Astrocyte of the cerebellum (primary cell): ENCODE measurements at regions not wholly inside any gene's neighbourhood (a gene's known extent, or its start where the extent isn't known, plus 50 kb on each side); places are given as distances from the start of the nearest gene placed in this dataset.

Experiments
- DNase-seq: peaks from one replicate; pipeline ENCODE4 v3.0.0-alpha.2; 2011; ENCODE audit warnings: low read depth
- H3K4me3 ChIP-seq: 2 replicates; pipeline ENCODE4 v1.5.1; 2011; ENCODE audit warnings: mild to moderate bottlenecking, low read depth, low read length, moderate library complexity
- in situ Hi-C: cut with HindIII; loops from 2 replicates; pipeline ENCODE4 v1.10.0; 2017; ENCODE audit warnings: low sequenced_read_pairs
- TF ChIP-seq, protein P1 (sequence below): IDR thresholded peaks from 2 replicates; pipeline ENCODE4 v1.5.1; 2012; ENCODE audit warnings: low read length, low read depth, moderate library complexity, mild to moderate bottlenecking; ENCODE audit errors: missing control alignments

DNA sequence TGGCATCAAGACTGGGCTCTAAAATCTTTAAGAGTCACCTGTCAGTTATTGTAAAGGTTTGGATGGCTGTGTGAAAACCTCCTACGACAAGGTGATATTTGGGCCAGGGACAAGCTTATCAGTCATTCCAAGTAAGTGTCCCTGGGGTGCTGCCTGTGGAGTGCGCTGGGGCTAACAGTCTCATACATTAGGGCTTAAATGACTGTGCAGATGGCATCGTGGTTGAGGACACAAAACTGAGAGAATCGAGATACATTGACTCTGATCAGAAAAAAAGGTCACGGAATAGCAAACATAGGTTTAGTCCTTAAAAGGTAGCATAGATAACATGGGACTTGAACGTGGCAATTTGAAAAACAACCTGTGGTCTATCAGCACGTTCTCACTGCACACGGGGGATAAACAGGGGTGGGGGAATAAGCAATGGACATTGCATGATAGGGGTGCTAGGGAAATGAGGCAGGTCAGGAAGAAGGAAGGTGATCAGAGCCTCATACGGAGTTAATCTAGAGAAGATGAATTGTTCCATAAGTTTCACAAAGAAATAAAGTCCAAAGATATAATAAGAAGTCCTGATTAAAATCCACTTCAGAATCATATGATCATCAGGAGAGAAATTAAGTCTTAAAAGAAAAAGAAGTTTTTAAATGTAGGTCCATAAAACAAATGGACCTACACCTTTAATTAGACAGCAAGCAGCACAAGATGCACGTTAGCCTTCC is 100.3 kb downstream of the DAD1 start:
- TF ChIP-seq, protein P1, sequence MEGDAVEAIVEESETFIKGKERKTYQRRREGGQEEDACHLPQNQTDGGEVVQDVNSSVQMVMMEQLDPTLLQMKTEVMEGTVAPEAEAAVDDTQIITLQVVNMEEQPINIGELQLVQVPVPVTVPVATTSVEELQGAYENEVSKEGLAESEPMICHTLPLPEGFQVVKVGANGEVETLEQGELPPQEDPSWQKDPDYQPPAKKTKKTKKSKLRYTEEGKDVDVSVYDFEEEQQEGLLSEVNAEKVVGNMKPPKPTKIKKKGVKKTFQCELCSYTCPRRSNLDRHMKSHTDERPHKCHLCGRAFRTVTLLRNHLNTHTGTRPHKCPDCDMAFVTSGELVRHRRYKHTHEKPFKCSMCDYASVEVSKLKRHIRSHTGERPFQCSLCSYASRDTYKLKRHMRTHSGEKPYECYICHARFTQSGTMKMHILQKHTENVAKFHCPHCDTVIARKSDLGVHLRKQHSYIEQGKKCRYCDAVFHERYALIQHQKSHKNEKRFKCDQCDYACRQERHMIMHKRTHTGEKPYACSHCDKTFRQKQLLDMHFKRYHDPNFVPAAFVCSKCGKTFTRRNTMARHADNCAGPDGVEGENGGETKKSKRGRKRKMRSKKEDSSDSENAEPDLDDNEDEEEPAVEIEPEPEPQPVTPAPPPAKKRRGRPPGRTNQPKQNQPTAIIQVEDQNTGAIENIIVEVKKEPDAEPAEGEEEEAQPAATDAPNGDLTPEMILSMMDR = no peak
- in situ Hi-C loops = no loop called here
- DNase-seq = no peak
- no peak overlapping the region for H3K4me3 ChIP-seq

DNA sequence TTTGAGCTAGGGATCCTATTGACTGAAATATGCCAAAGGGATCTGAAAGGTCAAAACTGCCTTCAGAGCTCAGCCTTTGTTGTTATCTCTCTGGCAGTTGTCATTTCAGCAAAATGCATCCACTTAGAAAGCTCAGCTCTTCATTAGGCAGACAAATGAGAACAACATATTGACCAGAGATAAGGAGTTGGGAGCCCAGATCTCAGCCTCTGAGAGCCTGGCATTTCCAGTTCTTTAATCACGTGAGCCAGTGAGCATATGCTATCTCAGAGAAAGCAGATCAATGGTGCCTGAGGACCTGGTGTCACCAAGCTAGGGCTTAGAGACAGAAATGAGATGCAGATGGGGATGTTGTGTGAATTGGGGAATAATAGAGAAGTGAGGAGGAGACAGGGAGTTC is 101.1 kb downstream of the DAD1 start:
- no peak overlapping the region for H3K4me3 ChIP-seq
- no peak for DNase-seq
- TF ChIP-seq, protein P1 = no peak
- in situ Hi-C loops = no loop called here

DNA sequence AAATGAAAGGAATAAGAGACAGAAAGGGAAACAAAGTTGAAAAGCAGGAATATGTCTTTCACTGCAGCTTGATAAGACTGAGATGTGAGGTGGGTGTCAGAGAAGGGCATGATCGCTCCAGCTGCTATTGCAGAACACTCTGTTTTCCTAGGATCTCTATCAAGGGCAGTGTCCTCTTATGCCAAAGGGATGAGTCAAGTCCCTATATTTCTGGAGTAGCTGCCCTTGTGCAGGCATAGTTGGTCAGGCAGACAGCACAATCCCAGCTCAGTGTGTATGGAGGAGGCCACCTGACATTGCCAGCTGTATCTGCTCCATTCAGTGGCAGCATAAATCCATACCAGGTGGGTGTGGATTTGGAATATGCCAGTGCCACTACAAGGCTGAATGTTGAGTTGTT is 101.6 kb downstream of the DAD1 start:
- no peak for DNase-seq
- no peak overlapping the region for H3K4me3 ChIP-seq
- in situ Hi-C loops = no loop called here
- TF ChIP-seq, protein P1 = no peak

DNA sequence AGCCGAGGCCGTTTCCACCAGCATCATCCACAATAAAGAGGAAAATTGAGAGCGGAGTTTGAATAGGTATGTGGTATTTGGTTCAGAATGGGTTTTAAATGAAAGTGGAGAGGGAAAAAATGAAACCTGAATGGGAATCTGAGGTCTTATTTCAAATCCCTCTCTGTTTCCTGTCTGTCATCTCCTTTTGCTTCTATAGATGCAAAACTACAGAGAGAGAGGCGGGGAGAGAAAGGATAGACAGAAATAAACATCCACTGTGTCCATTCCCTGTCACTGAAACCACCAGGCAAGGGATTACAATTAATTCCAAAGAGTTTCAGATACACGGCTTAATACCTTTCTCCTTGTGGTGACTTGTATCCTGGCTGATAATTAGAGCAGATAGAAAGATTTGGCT is 102.3 kb downstream of the DAD1 start:
- no peak for DNase-seq
- H3K4me3 ChIP-seq = no peak overlapping the region
- in situ Hi-C loops = no loop called here
- TF ChIP-seq, protein P1 = no peak

DNA sequence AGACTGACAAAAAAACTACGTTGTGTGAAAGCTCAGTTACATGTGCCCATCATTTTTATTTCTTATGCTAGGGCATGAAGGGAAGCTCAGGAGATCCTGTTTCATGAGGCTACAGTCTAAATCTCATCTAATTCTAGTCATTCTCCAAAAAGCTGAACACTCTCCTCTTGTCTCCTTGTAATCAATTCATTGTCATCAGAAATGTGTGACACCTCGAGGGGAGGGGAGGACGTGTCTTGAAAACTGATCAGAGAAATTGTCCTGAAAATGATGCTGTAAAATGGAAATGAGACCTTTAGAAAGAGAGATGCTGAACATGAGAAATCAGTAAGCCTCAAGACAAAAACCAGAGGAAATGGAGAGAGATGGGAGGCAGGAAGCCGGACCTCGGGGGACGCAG is 103.4 kb downstream of the DAD1 start:
- no peak overlapping the region for H3K4me3 ChIP-seq
- in situ Hi-C loops = no loop called here
- no peak for DNase-seq
- TF ChIP-seq, protein P1 = no peak

DNA sequence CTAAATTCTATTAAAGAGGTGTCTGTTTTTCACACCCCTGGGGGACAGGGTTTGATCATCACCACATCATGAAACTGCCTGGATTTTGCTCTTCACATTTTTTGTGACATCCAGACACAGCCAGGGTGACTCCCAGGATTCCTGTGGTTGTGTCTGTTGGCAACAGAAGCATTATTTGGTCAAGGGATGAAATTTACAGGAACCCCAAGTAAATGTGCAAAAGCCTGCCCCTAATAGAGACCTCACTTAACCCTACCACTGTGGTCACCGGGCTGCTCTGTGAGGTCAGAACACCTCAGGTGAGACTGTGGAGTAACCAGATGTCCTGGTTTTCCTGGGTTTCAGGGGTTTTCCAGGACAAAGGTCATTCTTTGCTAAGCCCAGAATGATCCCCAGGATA is 103.8 kb downstream of the DAD1 start:
- no peak for DNase-seq
- TF ChIP-seq, protein P1 = no peak
- in situ Hi-C loops = no loop called here
- no peak overlapping the region for H3K4me3 ChIP-seq
